ENCODE measurements at regions not wholly inside any gene's neighbourhood (a gene's known extent, or its start where the extent isn't known, plus 50 kb on each side); places are given as distances from the start of the nearest gene placed in this dataset.

DNA sequence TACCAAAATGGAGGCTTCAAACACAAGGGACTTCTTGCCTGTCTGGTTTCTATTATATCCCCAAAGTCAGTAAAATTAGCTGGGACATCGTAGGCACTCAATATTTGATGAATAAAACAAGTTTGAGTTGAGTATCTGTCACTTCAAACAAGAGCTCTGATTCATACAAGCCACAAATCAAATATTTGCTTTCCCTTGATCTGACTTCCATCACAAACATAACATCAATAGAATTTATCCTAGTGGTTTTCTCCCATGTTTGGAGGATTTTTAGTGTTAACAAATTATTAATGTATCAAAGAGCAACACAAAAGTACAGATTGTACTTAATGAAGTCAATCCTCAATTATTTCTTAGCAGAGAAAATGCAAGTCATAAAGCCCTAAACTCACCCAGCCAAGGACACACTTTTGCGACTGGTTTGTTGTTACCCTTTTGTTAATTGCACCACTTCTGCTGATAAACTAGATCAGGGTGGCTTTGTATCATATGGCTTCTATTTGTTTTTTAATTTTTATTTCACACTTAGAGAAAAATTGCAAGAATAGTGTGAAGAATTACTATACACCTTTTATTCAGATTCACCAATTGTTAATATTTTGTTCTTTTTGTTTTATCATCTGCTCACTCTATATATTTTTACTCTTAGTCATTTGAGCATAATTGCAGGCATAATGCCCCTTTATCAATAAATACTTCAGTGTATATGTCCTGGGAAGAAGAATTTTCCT, 117.4 kb upstream of the PRDM1 start:
- no peak overlapping the region for H3K4me3 Mint-ChIP-seq
- no peak overlapping the region for H3K27ac Mint-ChIP-seq
- peaks cover 3% of the 10 kb centered on the region for H3K9me3 ChIP-seq (ENCODE audit: control insufficient read depth, low read length, poor library complexity, severe bottlenecking)
- peaks cover 4% of the 10 kb centered on the region for H3K36me3 Mint-ChIP-seq (ENCODE audit: low read depth)
- peaks cover 3% of the 10 kb centered on the region for H3K4me1 Mint-ChIP-seq
- H3K27me3 Mint-ChIP-seq: peaks cover 4% of the 10 kb centered on the region
- no peak for ATAC-seq
- no peak for DNase-seq

DNA sequence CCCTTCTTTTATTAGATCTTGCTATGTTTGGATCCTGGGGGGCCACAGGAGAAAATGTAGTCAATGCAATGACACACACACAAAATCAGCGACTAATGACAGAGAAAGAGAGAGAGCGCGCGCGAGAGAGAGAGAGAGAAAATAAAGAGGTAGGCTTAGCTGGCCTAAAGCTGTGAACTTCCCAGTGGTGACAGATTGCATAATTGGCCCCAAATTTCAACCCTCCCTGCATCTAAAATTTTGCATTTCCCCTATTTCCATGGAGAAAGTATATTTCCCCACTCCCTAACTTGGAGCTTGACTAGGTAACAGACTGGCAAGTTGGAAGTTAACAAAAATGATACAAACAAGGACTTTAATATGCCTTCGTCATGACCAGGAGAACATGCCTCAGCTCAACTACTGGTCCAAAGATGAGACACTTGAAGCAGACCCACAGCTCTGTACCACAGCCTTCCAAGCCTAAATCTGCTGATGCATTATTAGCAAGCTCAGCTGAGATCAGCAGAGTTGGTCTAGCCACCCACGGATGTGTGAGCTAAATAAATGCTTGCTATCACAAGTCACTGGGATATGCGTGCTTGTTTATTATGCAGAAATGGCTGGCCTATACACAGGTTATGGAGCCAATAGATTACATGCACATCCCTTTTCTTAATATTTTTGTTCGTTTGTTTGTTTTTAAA, 118.1 kb upstream of the PRDM1 start:
- Mint-ChIP-seq H3K27ac (no peak overlapping the region), H3K27me3 (peaks cover 4% of the 10 kb centered on the region), H3K36me3 (ENCODE audit: low read depth) (peaks cover 2% of the 10 kb centered on the region), H3K4me3 (no peak overlapping the region), H3K4me1 (peaks cover 3% of the 10 kb centered on the region)
- DNase-seq (no peak), ATAC-seq (no peak)
- peaks cover 3% of the 10 kb centered on the region for H3K9me3 ChIP-seq (ENCODE audit: control insufficient read depth, low read length, poor library complexity, severe bottlenecking)

DNA sequence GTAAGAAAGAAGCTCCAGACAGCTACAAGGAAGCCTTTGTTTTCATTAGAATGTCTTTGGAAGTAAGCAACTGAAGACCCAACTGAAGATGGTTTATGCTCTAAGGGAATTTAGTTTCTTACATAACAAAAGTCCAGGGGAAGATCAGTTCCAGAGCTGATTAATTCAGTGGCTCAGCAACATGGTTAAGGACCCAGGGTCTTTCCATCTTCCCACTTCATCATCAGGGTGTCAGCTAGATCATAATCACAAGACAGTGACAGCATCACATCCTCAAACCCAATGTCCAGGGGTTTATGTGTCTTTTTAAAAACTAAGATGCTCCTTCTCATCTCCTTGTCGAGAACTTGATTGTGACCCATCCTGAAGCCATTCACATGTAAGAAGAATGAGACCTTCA, 119.7 kb upstream of the PRDM1 start:
- Mint-ChIP-seq H3K36me3 (ENCODE audit: low read depth) (no peaks in the 10 kb centered on the region), H3K4me1 (peaks cover 5% of the 10 kb centered on the region), H3K4me3 (no peak overlapping the region), H3K27ac (no peak overlapping the region), H3K27me3 (peaks cover 4% of the 10 kb centered on the region)
- no peaks in the 10 kb centered on the region for H3K9me3 ChIP-seq (ENCODE audit: control insufficient read depth, low read length, poor library complexity, severe bottlenecking)
- no peak for ATAC-seq
- DNase-seq: no peak

DNA sequence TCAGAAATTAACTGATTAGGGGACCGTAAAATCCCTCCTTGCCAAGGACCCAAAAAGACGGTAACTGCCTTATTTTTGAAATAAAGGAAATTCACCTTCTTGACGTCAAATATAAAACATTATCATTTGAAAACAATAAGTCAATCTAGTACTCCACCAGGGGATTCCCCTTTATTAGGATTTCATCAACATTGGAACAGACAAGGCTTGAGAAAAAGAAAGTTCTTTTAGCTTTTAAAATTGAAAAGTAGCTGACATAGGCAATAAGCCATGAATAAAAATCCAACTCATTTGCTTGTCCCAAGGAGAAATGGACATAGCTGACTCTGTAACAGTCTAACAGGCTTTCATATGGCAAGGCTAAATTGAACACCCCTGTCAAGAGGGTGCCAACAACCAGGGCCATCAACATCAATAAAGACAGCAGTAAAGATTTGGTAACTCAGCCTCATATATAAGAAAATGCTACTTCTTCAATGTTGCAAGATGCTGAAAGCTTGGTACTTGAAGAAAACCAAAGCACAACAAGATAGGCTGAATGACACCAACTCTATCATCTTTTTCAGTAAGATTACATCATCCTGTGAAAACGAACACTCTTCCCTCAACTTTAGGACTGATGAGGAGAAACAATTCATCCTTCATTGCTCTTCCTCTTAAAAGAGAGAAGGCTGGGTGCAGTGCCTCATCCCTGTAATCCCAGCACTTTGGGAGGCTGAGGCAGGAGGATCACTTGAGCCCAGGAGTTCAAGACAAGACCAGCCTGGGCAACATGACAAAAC, 121.0 kb upstream of the PRDM1 start:
- Mint-ChIP-seq H3K4me3 (no peak overlapping the region), H3K27ac (no peak overlapping the region), H3K36me3 (ENCODE audit: low read depth) (no peaks in the 10 kb centered on the region), H3K27me3 (peaks cover 4% of the 10 kb centered on the region), H3K4me1 (peaks cover 5% of the 10 kb centered on the region)
- H3K9me3 ChIP-seq (ENCODE audit: control insufficient read depth, low read length, poor library complexity, severe bottlenecking): no peaks in the 10 kb centered on the region
- DNase-seq (no peak), ATAC-seq (no peak)

DNA sequence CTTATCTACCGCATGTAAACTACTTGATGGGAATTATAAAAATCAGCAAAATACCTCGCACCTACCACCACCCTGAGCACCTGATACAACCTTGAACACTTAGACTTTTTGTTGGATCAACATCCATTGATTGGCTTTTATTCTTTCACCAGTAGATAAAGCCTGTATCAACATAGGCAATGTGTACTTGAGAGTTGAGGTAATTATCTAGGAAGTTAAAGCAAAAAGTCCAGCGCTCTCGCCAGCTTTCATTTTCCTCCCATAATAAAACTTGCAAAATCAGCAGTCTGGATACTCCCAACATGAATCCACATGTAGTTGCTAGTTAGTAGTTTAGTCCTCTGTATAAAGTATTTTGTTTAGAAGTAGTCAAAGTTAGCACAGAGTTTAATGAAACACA, 132.0 kb upstream of the PRDM1 start:
- no peak for ATAC-seq
- Mint-ChIP-seq H3K4me1 (no peaks in the 10 kb centered on the region), H3K27ac (no peak overlapping the region), H3K27me3 (no peaks in the 10 kb centered on the region), H3K36me3 (ENCODE audit: low read depth) (peaks cover 4% of the 10 kb centered on the region), H3K4me3 (no peak overlapping the region)
- H3K9me3 ChIP-seq (ENCODE audit: control insufficient read depth, low read length, poor library complexity, severe bottlenecking): no peaks in the 10 kb centered on the region
- DNase-seq: no peak

DNA sequence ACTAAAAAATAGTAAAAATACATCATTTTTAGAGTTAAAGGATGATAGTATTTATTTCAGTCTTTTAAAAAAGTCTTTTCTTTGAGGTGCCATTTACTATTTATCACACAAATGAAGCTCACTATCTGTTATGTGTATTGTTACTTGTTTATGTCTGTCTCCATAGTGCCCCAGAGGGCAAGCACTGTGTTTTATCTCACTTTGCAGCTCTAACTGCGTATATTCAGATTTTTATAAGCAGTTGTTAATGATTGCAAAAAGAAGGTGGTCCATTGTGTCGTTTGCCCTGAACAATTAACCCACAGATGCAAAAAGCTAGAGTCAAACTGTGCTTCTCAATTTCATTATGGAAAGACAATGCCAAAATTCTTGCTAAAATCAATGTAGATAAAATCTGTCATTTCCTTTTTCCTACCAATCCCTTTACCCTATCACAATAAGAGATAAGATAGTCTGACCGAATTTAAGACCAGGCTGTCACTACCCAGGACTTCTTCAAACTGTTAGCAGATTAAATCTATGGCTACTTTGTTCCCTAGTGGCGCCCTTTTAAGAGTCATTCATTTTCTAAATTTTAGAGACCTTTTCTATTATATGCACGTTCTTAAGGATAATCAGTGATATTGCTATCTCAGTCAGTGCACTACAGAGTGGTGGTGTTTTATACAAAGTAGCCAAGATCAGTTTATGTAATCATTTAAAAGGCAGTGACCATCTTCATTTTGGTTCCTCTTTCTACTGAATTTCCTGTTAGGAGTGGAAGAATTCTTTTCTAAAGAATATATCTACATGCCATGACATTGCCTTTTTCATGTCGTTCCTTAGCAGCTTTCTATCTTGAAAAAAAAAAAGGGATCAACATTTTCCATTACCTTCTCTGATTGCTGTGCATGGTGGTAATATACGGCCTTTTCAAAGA, 133.1 kb upstream of the PRDM1 start:
- no peaks in the 10 kb centered on the region for H3K9me3 ChIP-seq (ENCODE audit: control insufficient read depth, low read length, poor library complexity, severe bottlenecking)
- H3K36me3 Mint-ChIP-seq (ENCODE audit: low read depth): peaks cover 4% of the 10 kb centered on the region
- ATAC-seq: no peak
- H3K27me3 Mint-ChIP-seq: no peaks in the 10 kb centered on the region
- no peak overlapping the region for H3K4me3 Mint-ChIP-seq
- H3K27ac Mint-ChIP-seq: no peak overlapping the region
- H3K4me1 Mint-ChIP-seq: no peaks in the 10 kb centered on the region
- no peak for DNase-seq

DNA sequence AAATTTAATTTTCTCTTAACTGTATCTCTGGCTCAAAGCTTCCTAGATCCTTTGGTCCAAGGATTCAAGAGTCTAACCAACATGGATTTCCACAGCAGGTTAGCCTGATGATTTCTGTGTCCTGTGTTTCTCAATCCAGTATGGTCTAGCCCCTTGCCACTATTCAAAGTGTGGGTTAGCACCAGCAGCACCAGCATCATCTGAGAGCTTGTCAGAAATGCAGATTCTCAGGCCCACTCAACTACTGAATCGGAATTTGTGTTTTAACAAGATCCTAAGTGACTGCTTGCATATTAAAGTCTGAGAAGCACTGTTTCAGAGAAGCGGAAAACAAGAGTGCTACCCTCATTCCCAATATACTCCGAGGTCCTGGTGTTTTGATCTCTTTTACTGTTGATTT, 133.8 kb upstream of the PRDM1 start:
- Mint-ChIP-seq H3K27me3 (no peaks in the 10 kb centered on the region), H3K36me3 (ENCODE audit: low read depth) (peaks cover 4% of the 10 kb centered on the region), H3K27ac (no peak overlapping the region), H3K4me1 (no peaks in the 10 kb centered on the region), H3K4me3 (no peak overlapping the region)
- no peak for DNase-seq
- H3K9me3 ChIP-seq (ENCODE audit: control insufficient read depth, low read length, poor library complexity, severe bottlenecking): no peaks in the 10 kb centered on the region
- no peak for ATAC-seq

DNA sequence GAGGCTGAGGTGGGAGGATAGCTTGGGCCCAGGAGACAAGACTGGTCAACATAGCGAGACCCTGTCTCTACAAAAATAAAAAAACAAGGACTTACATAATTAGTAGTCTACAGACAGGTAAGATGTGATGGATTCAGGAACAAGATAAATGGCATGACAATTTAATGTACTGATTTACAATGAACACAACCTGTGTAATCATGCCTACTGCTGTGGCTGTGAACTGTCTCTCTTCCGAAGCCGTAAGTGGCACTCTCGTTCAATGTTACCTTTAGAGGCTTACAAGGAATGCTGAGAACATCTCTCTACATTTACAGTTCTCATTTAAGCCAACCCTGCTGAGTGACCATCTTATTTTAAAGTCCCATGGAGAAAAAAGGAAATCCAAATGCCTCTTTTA, 134.8 kb upstream of the PRDM1 start:
- no peaks in the 10 kb centered on the region for H3K9me3 ChIP-seq (ENCODE audit: control insufficient read depth, low read length, poor library complexity, severe bottlenecking)
- Mint-ChIP-seq H3K4me1 (no peaks in the 10 kb centered on the region), H3K4me3 (no peak overlapping the region), H3K27me3 (no peaks in the 10 kb centered on the region), H3K36me3 (ENCODE audit: low read depth) (peaks cover 2% of the 10 kb centered on the region), H3K27ac (no peak overlapping the region)
- DNase-seq (no peak), ATAC-seq (no peak)

DNA sequence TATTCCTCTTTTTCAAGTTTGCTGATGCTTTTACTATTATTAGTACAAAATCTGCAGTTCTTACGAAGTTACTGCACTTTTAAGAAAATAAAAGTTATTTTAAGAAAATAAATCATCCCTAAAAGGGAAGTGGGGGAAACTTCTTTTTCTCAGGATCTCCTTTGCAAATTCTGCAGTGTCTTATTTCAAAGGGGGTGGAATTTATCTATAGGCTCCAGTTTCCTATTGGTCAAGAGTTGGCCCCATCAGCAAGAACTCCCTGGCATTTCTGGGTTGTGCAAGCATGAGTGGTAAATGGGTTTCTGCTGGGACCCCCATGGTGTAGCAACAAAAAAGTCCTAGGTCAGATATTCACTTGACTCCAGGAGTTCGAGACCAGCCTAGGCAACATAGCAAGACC, 136.3 kb upstream of the PRDM1 start:
- H3K36me3 Mint-ChIP-seq (ENCODE audit: low read depth): peaks cover 2% of the 10 kb centered on the region
- H3K27me3 Mint-ChIP-seq: no peaks in the 10 kb centered on the region
- no peak overlapping the region for H3K27ac Mint-ChIP-seq
- H3K4me3 Mint-ChIP-seq: no peak overlapping the region
- H3K9me3 ChIP-seq (ENCODE audit: control insufficient read depth, low read length, poor library complexity, severe bottlenecking): no peaks in the 10 kb centered on the region
- ATAC-seq: no peak
- no peak for DNase-seq
- H3K4me1 Mint-ChIP-seq: no peaks in the 10 kb centered on the region

DNA sequence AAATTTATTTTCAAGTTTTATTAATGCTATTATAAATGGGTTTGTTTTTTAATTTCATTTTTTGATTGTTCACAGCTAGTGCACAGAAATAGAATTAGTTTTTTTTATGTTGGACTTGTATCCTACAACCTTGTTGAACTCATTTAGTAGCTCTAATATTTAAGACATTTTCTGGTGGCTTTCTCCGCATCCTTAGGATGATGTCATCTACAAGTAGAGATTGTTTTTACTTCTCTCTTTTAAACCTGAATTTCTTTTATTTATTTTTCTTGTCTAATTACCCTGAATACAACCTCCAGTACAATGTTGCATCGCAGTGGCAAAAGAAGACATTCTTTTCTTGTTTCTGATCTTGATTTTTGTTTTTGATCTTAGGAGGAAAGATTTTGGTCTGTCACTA, 142.6 kb upstream of the PRDM1 start:
- no peaks in the 10 kb centered on the region for H3K36me3 Mint-ChIP-seq (ENCODE audit: low read depth)
- no peak overlapping the region for H3K4me3 Mint-ChIP-seq
- H3K9me3 ChIP-seq (ENCODE audit: control insufficient read depth, low read length, poor library complexity, severe bottlenecking): no peaks in the 10 kb centered on the region
- peaks cover 18% of the 10 kb centered on the region for H3K27me3 Mint-ChIP-seq
- DNase-seq (no peak), ATAC-seq (no peak)
- H3K4me1 Mint-ChIP-seq: peaks cover 4% of the 10 kb centered on the region
- no peak overlapping the region for H3K27ac Mint-ChIP-seq

DNA sequence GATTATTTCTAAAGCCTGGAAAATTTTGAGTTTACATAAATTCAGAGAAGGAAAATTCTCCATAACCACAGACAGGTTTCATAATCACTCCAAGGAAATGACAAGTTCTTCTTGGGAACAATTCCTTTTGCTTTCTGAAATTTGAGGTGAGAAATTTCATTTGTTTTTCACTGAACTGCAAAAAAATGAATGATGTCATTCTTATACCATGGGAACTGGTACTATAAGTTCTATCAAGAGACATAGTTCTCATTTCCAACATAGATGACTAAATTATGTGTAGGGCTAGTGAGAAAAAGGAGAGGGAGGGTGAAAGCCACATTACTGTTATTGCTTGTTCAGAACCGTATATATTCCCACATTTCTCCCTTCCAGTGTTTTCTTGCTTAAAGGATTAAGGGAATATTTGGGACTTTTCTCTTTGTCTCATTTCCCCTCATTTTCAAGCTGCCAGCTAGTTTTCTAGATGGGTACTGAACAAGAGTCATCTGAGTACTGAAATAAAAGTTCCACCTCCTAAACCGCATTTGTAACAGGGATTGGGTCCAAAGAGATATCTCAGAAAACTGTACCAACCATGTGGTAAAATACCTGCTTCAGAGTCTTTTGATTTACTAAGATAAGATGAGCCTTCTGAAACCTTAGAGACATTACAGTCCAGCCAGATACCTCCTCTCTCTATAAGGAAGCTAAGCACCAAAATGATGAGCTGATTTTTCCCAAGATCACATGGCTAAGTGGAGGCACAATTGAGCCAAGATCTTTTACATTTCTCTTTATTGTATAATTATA, 144.3 kb upstream of the PRDM1 start:
- Mint-ChIP-seq H3K27ac (no peak overlapping the region), H3K27me3 (peaks cover 18% of the 10 kb centered on the region), H3K4me1 (peaks cover 4% of the 10 kb centered on the region), H3K36me3 (ENCODE audit: low read depth) (no peaks in the 10 kb centered on the region), H3K4me3 (no peak overlapping the region)
- no peak for DNase-seq
- no peak for ATAC-seq
- no peaks in the 10 kb centered on the region for H3K9me3 ChIP-seq (ENCODE audit: control insufficient read depth, low read length, poor library complexity, severe bottlenecking)

DNA sequence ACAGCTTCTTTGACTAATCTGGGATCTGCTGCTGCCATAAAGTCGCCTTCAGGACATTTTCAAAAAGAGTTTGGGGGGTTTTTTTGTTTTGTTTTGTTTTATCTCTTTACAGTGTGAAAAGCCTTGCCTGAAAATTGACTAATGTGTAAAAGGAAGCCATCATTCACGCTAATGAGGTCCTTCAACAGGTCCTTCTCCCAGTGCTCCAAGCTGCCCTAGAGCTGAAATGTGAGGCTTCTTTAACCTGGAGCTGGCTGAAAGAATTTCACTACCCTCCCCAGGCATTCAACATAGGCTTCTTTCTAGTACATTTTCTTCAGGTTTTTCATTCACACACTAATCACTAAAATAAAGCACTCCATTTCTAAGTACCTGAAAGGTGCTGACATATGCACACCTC, 145.1 kb upstream of the PRDM1 start:
- no peaks in the 10 kb centered on the region for H3K9me3 ChIP-seq (ENCODE audit: control insufficient read depth, low read length, poor library complexity, severe bottlenecking)
- Mint-ChIP-seq H3K36me3 (ENCODE audit: low read depth) (no peaks in the 10 kb centered on the region), H3K4me1 (peaks cover 4% of the 10 kb centered on the region), H3K27ac (no peak overlapping the region), H3K27me3 (peaks cover 18% of the 10 kb centered on the region), H3K4me3 (no peak overlapping the region)
- ATAC-seq: no peak
- no peak for DNase-seq

Data from T-helper 17 cell (primary cell).